ENCODE measurements at regions not wholly inside any gene's neighbourhood (a gene's known extent, or its start where the extent isn't known, plus 50 kb on each side); places are given as distances from the start of the nearest gene placed in this dataset.

DNA sequence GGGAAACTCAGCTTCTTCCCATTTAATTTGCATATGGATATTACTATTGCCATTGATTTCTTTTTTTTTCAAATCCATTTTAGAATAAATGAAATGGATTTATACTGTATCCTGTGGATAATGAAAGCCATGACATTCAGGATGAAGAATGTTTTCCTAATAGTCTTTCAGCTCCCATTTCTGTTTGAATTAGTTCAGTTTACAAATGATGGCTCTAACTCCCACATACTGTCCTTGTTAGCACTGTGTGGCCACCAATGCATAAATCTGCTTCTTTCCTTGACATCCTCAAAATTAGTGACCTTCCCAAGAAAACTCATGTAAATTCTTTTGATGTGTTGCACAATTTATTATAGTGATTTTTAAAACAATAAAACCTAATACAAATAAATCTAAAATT lies 693.2 kb upstream of the GJE1 start:
- no peak for TF ChIP-seq CTCF (IDR thresholded peaks at IDR 0.05; ENCODE audit: insufficient read depth, low read depth, low read length, missing control alignments)
- no peak for DNase-seq (ENCODE audit: low read depth)
- no peak overlapping the region for H3K4me3 ChIP-seq (ENCODE audit: low read depth, low read length)

- DNase-seq (ENCODE audit: low read depth): no peak
- H3K4me3 ChIP-seq (ENCODE audit: low read depth, low read length): no peak overlapping the region
- no peak for TF ChIP-seq CTCF (IDR thresholded peaks at IDR 0.05; ENCODE audit: insufficient read depth, low read depth, low read length, missing control alignments)
Observed at GRCh38 chr6:141437685-141438084, 695.0 kb upstream of the GJE1 start.

- H3K4me3 ChIP-seq (ENCODE audit: low read depth, low read length): no peak overlapping the region
- TF ChIP-seq CTCF (IDR thresholded peaks at IDR 0.05; ENCODE audit: insufficient read depth, low read depth, low read length, missing control alignments): no peak
- no peak for DNase-seq (ENCODE audit: low read depth)
Observed at GRCh38 chr6:141437011-141437410, 695.7 kb upstream of the GJE1 start.

- TF ChIP-seq CTCF (IDR thresholded peaks at IDR 0.05; ENCODE audit: insufficient read depth, low read depth, low read length, missing control alignments): no peak
- DNase-seq (ENCODE audit: low read depth): no peak
Observed at GRCh38 chr6:141426400-141426980, 706.2 kb upstream of the GJE1 start.

GRCh38 chr6:141421378-141421777 lies 711.3 kb upstream of the GJE1 start:
- no peak overlapping the region for H3K4me3 ChIP-seq (ENCODE audit: low read depth, low read length)
- TF ChIP-seq CTCF (IDR thresholded peaks at IDR 0.05; ENCODE audit: insufficient read depth, low read depth, low read length, missing control alignments): no peak
- no peak for DNase-seq (ENCODE audit: low read depth)

More at GRCh38 chr6:141426400-141426980, 706.2 kb upstream of the GJE1 start:
- no peak overlapping the region for H3K4me3 ChIP-seq (ENCODE audit: low read depth, low read length)

GRCh38 chr6:141418076-141418475 lies 714.6 kb upstream of the GJE1 start:
- DNase-seq (ENCODE audit: low read depth): no peak
- no peak for TF ChIP-seq CTCF (IDR thresholded peaks at IDR 0.05; ENCODE audit: insufficient read depth, low read depth, low read length, missing control alignments)
- no peak overlapping the region for H3K4me3 ChIP-seq (ENCODE audit: low read depth, low read length)

GRCh38 chr6:141415896-141416295 lies 716.8 kb upstream of the GJE1 start:
- TF ChIP-seq CTCF (IDR thresholded peaks at IDR 0.05; ENCODE audit: insufficient read depth, low read depth, low read length, missing control alignments): no peak
- no peak for DNase-seq (ENCODE audit: low read depth)
- no peak overlapping the region for H3K4me3 ChIP-seq (ENCODE audit: low read depth, low read length)

All from GM12865 (cell line).